GM21723 (cell line): ENCODE measurements at regions not wholly inside any gene's neighbourhood (a gene's known extent, or its start where the extent isn't known, plus 50 kb on each side); places are given as distances from the start of the nearest gene placed in this dataset.

Source experiments
- ATAC-seq: cut with Tn5 transposase; IDR thresholded peaks from one replicate; pipeline ENCODE4 v1.9.1; 2021; ENCODE audit warnings: mild to moderate bottlenecking, moderate library complexity; ENCODE audit not compliant: unreplicated experiment

DNA sequence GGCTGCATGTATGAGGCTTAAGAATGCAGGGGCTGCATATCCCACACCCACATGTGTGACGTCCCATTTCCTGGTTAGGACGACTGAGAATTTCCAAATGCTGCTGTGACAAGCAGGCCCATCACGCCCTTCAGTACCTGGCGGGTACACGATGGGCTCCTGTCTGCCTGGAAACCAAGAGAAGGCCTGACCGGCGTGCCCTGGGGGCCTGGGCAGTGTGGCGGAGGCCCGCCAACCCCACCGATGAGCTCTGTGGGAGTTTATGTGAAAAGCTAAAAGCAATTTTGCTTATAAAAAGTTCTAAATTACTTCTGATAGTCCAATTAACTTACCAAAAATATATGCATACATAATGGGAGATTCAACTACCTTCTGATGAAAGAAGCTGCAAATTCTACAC lies 837.3 kb downstream of the GALR1 start:
- no peak for ATAC-seq

DNA sequence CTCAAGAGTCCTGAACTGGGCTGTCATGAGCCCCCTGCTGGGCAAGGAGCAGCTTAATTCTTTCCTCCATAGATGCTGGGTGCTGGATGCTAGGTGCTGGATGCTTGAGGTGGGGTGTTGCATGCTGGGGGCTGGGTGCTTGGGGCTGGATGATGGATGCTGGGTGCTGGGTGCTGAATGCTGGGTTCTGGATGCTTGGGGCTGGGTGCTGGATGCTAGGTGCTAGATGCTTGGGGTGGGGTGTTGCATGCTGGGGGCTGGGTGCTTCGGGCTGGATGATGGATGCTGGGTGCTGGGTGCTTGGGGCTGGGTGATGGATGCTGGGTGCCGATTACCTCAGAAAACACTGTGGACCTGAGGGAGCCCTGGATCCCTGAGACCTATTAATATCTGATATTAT lies 837.7 kb downstream of the GALR1 start:
- no peak for ATAC-seq

DNA sequence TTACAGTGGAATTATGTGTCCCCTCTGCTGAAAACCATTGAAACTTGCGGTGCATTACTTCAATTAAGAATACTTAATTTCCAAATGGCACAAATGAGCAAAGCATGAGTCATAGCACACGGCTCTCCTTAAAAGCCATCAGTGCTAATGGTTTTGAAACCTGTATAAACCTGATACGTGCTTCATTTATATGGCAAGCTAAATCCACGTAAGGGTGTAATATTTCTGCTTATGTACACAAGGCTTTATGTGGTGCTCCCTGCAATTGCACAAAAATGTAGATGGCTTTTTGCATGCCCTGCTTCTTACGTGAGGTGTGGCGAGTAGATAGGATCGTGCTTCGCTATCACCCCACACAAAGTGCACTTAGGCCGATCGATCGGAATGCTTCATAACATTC lies 840.9 kb downstream of the GALR1 start:
- no peak for ATAC-seq

DNA sequence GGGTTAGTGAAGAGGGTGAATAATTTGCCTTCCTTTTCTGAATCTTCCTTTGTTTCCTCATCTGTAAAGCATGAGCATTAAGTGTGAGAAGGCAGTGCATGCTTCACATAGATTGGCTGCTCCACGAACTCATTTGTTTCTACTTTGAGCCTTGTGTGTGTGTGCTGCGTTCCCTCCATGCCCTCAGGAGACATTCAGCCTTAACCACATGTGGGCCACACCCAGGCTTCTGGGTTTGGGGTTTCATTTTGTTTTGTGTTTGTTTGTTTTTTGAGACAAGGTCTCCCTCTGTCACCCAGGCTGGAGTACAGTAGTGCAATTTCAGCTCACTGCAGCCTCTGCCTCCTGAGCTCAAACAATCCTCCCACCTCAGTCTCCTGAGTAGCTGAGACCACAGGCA lies 843.3 kb downstream of the GALR1 start:
- no peak for ATAC-seq

GRCh38 chr18:78099979-78100588 lies 850.4 kb downstream of the GALR1 start:
- ATAC-seq = no peak

GRCh38 chr18:78101091-78101490 lies 851.4 kb downstream of the GALR1 start:
- ATAC-seq = no peak

DNA sequence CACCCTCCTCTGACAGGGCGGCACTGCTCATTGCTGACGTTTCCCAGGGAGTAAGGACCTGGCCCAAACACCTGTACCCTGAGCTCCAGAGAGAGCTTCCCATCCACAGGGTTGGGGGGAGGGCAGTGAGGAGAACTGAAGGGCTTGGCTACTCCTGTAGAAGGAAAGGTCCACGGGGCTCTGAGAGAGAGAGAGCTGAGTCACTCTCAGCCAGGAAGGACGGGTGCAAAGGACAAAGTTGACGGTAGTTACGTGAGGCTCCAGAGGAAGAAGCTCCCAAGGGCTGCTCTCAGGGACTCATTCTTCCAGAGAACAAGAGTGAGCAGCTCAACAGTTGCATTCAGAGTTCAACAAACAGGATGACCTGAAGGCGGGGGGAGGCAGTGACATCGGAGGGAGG lies 852.5 kb downstream of the GALR1 start:
- no peak for ATAC-seq

DNA sequence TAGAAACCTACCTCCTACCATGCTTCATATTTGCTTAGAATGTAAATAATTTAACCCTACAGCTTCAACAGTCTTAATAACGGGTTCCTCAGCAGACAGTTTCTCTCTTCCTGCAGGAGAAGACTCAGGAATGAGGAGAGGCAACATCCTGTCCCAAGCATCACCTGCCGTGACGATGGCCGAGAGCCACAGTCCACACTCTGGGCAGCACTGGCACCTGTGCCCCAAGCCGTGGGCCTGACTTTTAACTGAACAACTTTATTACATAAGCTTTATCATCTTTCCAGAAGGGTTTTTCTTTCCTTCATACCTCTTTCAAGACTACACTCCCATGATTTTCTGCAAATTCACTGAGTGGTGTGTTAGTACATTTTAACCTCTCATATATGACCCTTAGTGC lies 856.0 kb downstream of the GALR1 start:
- no peak for ATAC-seq

- ATAC-seq = no peak
Measured at GRCh38 chr18:78106946-78107345, 857.3 kb downstream of the GALR1 start.

DNA sequence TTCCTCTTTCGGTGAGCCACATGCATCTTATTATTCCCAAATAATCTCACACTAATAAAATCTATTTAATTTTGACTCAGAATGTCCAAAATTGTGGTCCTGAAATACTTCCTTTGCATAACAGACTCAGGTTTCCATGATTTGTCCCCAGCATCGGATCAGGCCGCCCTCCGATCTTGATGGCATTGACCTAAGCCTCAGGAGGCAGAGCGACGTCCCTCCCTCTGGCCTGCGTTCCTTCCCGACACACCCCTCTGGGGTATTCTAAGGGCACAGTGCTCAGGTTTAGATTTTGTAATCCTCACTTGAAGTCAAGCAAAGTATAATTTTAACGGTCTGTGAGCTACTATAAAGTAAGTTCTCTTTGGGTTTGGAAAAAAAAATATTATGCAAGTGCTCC lies 857.7 kb downstream of the GALR1 start:
- no peak for ATAC-seq

GRCh38 chr18:78108554-78108953 lies 858.9 kb downstream of the GALR1 start:
- no peak for ATAC-seq

DNA sequence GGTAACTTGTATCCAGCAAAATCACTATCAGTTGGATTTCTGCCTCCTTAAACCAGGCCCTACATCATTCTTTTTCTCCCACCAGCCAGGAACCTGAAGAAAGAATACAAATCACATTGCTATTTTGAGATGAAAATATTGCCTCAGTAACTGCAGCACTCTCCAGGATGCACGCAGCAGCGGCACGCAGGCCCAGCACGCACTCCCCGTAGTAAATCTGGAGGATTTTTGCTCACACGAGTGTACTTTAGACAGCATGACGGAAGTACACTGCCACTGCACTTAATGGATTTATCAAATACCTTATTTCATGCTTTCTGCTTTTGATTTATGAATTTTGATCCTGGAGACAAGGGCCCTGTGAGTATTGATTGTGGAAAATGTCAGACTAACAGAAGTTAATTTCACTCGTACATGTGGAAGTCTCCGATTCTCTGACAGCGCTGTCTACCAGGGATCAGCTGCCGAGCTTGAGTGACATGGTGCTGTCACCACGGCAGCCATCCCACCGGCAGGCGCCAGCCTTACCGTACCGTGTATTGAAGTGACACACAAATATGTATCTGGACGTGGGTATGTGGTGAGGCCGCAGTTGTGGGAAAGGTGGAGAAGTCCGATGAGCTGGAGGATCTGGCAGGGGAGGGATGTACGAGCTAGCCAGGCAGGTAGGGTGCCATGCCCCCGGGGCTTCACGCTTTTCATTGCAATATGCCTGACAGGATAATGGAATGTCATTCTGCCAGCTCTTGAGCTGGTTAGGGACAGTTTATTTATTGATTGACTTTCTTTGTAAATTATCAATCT lies 863.7 kb downstream of the GALR1 start:
- no peak for ATAC-seq

- ATAC-seq = no peak
Measured at GRCh38 chr18:78113940-78114251, 864.2 kb downstream of the GALR1 start.

- no peak for ATAC-seq
Measured at GRCh38 chr18:78115896-78116561, 863.6 kb upstream of the SALL3 start.

GRCh38 chr18:78123144-78123909 lies 856.3 kb upstream of the SALL3 start:
- ATAC-seq = no peak

DNA sequence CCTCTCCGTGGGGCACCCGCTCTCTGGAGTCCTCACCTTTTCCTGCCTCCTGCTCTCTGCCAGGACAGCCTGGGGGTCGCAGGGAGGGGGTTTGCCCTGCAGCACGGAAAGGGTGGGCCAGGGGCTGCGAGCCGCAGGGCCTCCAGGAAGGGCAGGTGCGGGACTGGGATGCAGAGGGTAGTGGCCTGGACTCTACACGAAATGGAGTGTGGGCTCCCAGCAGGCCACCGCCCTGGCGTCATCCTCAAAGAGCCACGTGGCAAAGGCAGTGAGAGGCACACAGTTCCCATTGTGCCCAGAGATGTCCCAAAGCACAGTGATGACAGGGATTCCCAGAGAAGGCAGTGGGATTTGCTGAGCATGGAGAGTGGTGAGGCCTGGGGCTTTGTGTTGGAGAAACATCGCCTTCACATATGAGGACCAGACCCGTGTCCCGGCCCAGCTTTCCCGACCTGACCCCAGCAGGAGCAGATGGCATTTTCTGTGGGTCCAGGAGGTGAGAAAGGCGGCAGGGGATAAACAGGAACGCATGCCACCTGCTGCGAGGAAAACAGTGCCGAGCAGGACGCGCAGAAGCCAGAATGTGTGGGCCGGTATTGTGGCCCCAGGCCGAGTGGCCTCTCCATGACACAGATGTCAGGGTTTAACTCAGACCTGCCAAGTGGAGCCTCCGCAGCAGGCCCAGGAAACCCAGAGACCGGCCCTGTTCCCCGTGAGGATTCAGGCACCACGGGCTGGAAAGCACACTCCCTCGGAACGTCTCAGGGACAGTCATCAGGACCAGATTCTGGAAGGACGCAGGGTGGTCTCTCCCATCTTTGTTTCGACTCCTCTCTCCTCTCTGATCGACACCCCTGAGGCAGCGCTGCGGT lies 855.5 kb upstream of the SALL3 start:
- ATAC-seq = no peak

DNA sequence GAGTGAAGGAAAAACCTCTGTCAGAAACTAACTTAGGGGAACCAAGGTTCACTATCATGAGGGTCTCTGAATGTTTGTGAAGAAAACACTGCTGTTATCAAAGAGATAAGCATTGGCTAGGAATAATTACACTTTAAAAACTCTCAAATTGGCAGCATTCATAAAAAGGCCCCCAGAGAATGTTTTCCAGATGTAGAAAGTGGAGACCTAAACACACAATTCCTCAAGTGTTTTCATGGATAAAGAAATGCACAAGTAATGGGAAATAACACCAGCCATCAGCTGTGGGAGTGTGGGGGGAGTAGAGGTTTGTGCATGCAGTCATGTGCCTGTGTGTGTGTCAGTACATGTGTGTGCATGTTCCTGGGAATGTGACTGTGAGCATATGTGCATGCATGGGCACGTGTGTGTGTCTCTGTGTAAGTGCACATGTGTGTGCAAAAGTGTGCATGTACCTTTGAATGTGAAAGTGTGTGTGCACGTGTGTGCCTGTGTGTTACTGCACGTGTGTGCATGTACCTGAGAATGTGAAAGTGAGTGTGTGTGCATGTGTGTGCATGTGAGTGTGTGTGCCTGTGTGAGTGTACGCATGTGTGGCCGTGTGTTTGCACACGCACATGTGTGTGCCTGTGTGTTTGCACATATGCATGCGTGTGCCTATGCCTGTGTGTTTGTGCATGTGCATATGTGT lies 854.3 kb upstream of the SALL3 start:
- ATAC-seq = no peak

DNA sequence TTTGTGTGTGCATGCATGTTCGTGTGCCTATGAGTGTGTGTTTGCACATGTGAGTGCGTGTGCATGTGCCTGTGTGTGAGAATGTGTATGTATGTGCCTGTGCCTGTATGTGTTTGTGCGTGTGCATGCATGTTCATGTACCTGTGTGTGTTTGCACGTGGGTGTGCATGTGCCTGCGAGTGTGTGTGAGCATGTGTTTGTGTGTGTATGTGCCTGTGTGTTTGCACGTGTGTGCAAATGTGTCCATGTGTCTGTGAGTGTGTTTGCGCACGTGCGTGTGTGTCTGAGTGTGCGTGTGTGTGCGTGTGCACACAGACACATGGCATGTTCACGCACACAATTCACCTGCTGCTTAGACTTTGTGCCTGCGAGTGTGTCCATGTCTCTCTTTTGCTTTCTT lies 853.5 kb upstream of the SALL3 start:
- ATAC-seq = no peak

- ATAC-seq = no peak
Measured at GRCh38 chr18:78126536-78126935, 853.1 kb upstream of the SALL3 start.

GRCh38 chr18:78127041-78127440 lies 852.6 kb upstream of the SALL3 start:
- no peak for ATAC-seq
